Mesenchymal stem cell (in vitro differentiated cells and primary cell): ENCODE measurements at regions not wholly inside any gene's neighbourhood (a gene's known extent, or its start where the extent isn't known, plus 50 kb on each side); places are given as distances from the start of the nearest gene placed in this dataset.

Experiments used
- DNase-seq: peaks from one replicate; pipeline ENCODE4 v3.0.0-alpha.2; 2013
- H2AFZ ChIP-seq: one replicate; pipeline ENCODE4 v1.6.1; 2013; ENCODE audit warnings: low read depth, mild to moderate bottlenecking, control low read depth, inconsistent platforms, low read length, moderate library complexity
- H2AK5ac ChIP-seq: 2 replicates; pipeline ENCODE4 v1.6.1; 2013; ENCODE audit warnings: low read length, moderate library complexity, mild to moderate bottlenecking, inconsistent platforms; ENCODE audit not compliant: severe bottlenecking
- H2BK120ac ChIP-seq: one replicate; pipeline ENCODE4 v1.6.1; 2013; ENCODE audit warnings: low read depth, mild to moderate bottlenecking, inconsistent platforms, low read length, moderate library complexity
- H2BK12ac ChIP-seq, 2 experiments: one replicate each; pipeline ENCODE4 v1.6.1; 2013; ENCODE audit warnings: inconsistent platforms in 2 of 2, low read length in 2 of 2, mild to moderate bottlenecking in 2 of 2, moderate library complexity in 2 of 2, control low read depth in 1 of 2
- H2BK15ac ChIP-seq: one replicate; pipeline ENCODE4 v1.6.1; 2013; ENCODE audit warnings: mild to moderate bottlenecking, low read depth, inconsistent platforms; ENCODE audit not compliant: poor library complexity, severe bottlenecking
- H2BK5ac ChIP-seq: 2 replicates; pipeline ENCODE4 v1.6.1; 2013; ENCODE audit warnings: low read depth, mild to moderate bottlenecking, low read length, control low read depth, inconsistent platforms; ENCODE audit not compliant: poor library complexity, severe bottlenecking
- H3K14ac ChIP-seq, 2 experiments: one replicate each; pipeline ENCODE4 v1.6.1; 2013; ENCODE audit warnings: inconsistent platforms in 2 of 2, low read length in 2 of 2, control low read depth in 1 of 2, mild to moderate bottlenecking in 1 of 2, moderate library complexity in 1 of 2
- H3K18ac ChIP-seq, 2 experiments: one replicate each; pipeline ENCODE4 v1.6.1; 2013; ENCODE audit warnings: inconsistent platforms in 2 of 2, low read length in 2 of 2, control low read depth in 1 of 2, low read depth in 1 of 2, mild to moderate bottlenecking in 1 of 2
- H3K23ac ChIP-seq, 2 experiments: one replicate each; pipeline ENCODE4 v1.6.1; 2013; ENCODE audit warnings: inconsistent platforms in 2 of 2, low read length in 2 of 2, mild to moderate bottlenecking in 2 of 2, moderate library complexity in 2 of 2, control low read depth in 1 of 2
- H3K27ac ChIP-seq: 2 replicates; pipeline ENCODE4 v1.5.1; 2013; ENCODE audit warnings: mild to moderate bottlenecking, moderate library complexity, low read length, control low read depth, inconsistent platforms; ENCODE audit not compliant: poor library complexity, severe bottlenecking
- H3K27me3 ChIP-seq, 2 experiments: 2 replicates each; pipeline versions ENCODE4 v1.6.1 to v1.7.0; 2013; ENCODE audit warnings: low read length in 2 of 2, mild to moderate bottlenecking in 2 of 2, moderate library complexity in 2 of 2, control low read depth in 1 of 2, inconsistent platforms in 1 of 2; ENCODE audit not compliant: control insufficient read depth in 1 of 2, insufficient read depth in 1 of 2
- H3K36me3 ChIP-seq, 2 experiments: 2 replicates each; pipeline versions ENCODE4 v1.6.1 to v1.7.0; 2013; ENCODE audit warnings: low read length in 2 of 2, control low read depth in 1 of 2, inconsistent platforms in 1 of 2, low read depth in 1 of 2, mild to moderate bottlenecking in 1 of 2; ENCODE audit not compliant: insufficient read depth in 2 of 2, control insufficient read depth in 1 of 2
- H3K4ac ChIP-seq, 2 experiments: one replicate each; pipeline ENCODE4 v1.6.1; 2013; ENCODE audit warnings: inconsistent platforms in 2 of 2, low read length in 2 of 2, mild to moderate bottlenecking in 2 of 2, moderate library complexity in 2 of 2, control low read depth in 1 of 2, low read depth in 1 of 2
- H3K4me1 ChIP-seq: 2 replicates; pipeline ENCODE4 v1.6.1; 2013; ENCODE audit warnings: low read depth, low read length, control low read depth; ENCODE audit not compliant: control insufficient read depth, insufficient read depth
- H3K4me2 ChIP-seq: 2 replicates; pipeline ENCODE4 v1.6.1; 2013; ENCODE audit warnings: low read length, mild to moderate bottlenecking, inconsistent platforms; ENCODE audit not compliant: poor library complexity, severe bottlenecking
- H3K4me3 ChIP-seq, 2 experiments: 2 replicates each; pipeline versions ENCODE4 v1.5.1 to v1.7.0; 2013; ENCODE audit warnings: low read length in 2 of 2, mild to moderate bottlenecking in 2 of 2, control low read depth in 1 of 2, low read depth in 1 of 2; ENCODE audit not compliant: insufficient read depth in 1 of 2
- H3K79me1 ChIP-seq: replicated peaks from 2 replicates; pipeline ENCODE4 v1.6.1; 2013; ENCODE audit warnings: mild to moderate bottlenecking, control low read depth, low read length, inconsistent platforms; ENCODE audit not compliant: poor library complexity, severe bottlenecking
- H3K9ac ChIP-seq: 2 replicates; pipeline ENCODE4 v1.7.0; 2013; ENCODE audit warnings: mild to moderate bottlenecking, low read length, moderate library complexity
- H3K9me3 ChIP-seq: 2 replicates; pipeline ENCODE4 v1.7.0; 2013; ENCODE audit warnings: mild to moderate bottlenecking, low read length; ENCODE audit not compliant: control insufficient read depth
- H4K8ac ChIP-seq: one replicate; pipeline ENCODE4 v1.6.1; 2013; ENCODE audit warnings: inconsistent platforms, mild to moderate bottlenecking, low read length, moderate library complexity
- H4K91ac ChIP-seq: one replicate; pipeline ENCODE4 v1.6.1; 2013; ENCODE audit warnings: mild to moderate bottlenecking, low read length, inconsistent platforms
- whole genome bisulfite sequencing: methylation state at CpG from one replicate; pipeline ENCODE4 v1.1.7; 2013; ENCODE audit warnings: mixed read lengths; 5-methylcytosine and 5-hydroxymethylcytosine counted together

DNA sequence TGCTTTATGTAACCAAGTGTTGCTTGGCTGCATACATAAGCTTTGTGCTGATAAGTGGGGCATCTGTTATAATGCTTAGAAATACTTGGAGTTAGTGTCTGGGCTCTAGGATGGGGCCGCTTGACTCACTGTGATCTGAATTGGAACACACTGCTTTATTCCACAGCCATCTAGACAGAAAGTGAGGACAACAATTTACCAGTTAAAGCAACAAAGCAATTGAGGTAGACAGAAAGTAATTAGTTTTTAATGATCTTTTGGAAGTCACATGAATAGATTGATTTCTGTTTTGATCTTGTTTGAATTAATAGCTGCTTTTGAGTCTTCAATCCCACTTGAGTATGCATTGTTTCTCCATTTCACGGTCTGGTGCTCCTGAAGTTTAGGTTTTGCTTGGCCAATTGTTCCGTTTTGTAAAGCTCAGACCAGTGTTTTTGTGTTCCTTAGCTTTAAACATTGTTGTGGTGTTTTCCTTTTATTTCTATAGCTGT, 157.5 kb downstream of the TRMT11 start:
- Histone ChIP-seq H4K8ac (no peak overlapping the region), H2AFZ (no peak overlapping the region), H3K23ac (no peak overlapping the region), H3K9ac (no peak overlapping the region), H3K14ac (no peak overlapping the region), H3K27ac (no peak overlapping the region), H4K91ac (no peak overlapping the region), H2BK12ac (no peak overlapping the region), H3K9me3 (peaks cover 12% of the 10 kb centered on the region), H2AK5ac (no peak overlapping the region), H3K36me3 (no peaks in the 10 kb centered on the region), H2BK15ac (no peak overlapping the region), H2BK5ac (no peak overlapping the region), H3K4me1 (no peaks in the 10 kb centered on the region), H3K79me1 (no peaks in the 10 kb centered on the region), H3K4me3 (no peak overlapping the region), H3K4ac (no peak overlapping the region), H3K18ac (no peak overlapping the region), H2BK120ac (no peak overlapping the region), H3K4me2 (no peak overlapping the region), H3K27me3 (no peaks in the 10 kb centered on the region)
- no peak for DNase-seq
- WGBS: 90% methylated on average over 3 of the region's 3 CpGs

DNA sequence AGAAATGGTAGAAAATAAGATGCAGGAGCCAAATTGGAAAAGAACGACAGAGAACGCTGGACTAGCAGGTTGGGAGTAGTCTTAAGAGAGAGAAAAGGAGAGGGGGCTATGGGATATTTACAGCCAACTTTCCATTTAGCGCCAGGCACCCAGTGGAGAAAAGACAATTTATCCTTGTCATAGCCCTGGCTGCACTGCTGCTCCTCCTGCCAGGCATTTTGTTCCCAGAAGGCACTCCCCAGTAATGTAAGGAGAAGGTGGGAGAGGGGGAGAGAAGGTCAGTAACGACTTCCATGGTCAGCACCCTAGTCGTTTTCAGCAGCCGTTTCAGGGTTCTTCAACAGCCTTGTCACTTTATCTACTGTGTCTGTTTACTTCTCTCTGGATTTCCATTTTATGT, 159.0 kb downstream of the TRMT11 start:
- H3K9me3 ChIP-seq: peaks cover 2% of the 10 kb centered on the region
- H3K4me2 ChIP-seq: no peak overlapping the region
- H3K9ac ChIP-seq: no peak overlapping the region
- no peak for DNase-seq
- no peak overlapping the region for H2AFZ ChIP-seq
- H4K8ac ChIP-seq: peak overlapping the region; percentile 17
- H3K4me3 ChIP-seq: no peak overlapping the region
- H3K4ac ChIP-seq: no peak overlapping the region
- 85% methylated on average over 5 of the region's 6 CpGs for WGBS
- no peak overlapping the region for H3K18ac ChIP-seq
- no peak overlapping the region for H3K27ac ChIP-seq
- no peaks in the 10 kb centered on the region for H3K36me3 ChIP-seq
- H2BK120ac ChIP-seq: no peak overlapping the region
- no peak overlapping the region for H2BK15ac ChIP-seq
- H3K79me1 ChIP-seq: no peaks in the 10 kb centered on the region
- H3K14ac ChIP-seq: no peak overlapping the region
- H2AK5ac ChIP-seq: no peak overlapping the region
- no peaks in the 10 kb centered on the region for H3K4me1 ChIP-seq
- no peak overlapping the region for H3K23ac ChIP-seq
- no peaks in the 10 kb centered on the region for H3K27me3 ChIP-seq
- no peak overlapping the region for H4K91ac ChIP-seq
- H2BK12ac ChIP-seq: no peak overlapping the region
- H2BK5ac ChIP-seq: no peak overlapping the region

DNA sequence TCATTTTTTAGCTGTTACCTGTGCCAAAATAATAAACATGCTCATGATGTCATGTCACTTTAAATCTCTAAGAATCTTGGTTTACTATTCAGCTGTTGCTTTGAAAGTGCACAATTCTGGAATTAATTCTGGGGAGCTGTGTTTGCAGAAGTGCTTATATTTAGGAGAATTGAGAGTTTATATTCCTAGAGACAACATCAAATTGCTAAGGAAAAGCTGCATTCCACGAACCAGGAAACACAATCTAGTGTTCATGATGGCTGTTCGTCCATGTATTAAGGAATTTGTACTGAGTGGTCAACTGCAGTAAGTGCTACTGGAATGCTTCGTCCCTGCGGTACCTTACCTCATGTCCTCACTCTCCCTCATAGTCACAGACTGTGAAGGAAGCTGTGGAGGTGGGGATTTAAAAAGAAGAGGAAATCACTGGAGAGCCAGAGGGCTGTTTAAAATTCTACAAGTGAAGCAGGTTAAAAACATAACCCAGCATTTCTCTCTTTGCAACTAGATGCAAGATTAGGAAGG, 161.0 kb downstream of the TRMT11 start:
- Histone ChIP-seq H4K8ac (no peak overlapping the region), H3K4me1 (no peaks in the 10 kb centered on the region), H3K9me3 (no peaks in the 10 kb centered on the region), H3K27ac (no peak overlapping the region), H3K36me3 (no peaks in the 10 kb centered on the region), H3K14ac (no peak overlapping the region), H3K79me1 (no peaks in the 10 kb centered on the region), H2BK15ac (no peak overlapping the region), H3K4ac (no peak overlapping the region), H3K9ac (no peak overlapping the region), H2BK12ac (no peak overlapping the region), H3K18ac (no peak overlapping the region), H2AFZ (no peak overlapping the region), H4K91ac (no peak overlapping the region), H3K27me3 (no peaks in the 10 kb centered on the region), H3K23ac (no peak overlapping the region), H3K4me3 (no peak overlapping the region), H2BK5ac (no peak overlapping the region), H2BK120ac (no peak overlapping the region), H2AK5ac (no peak overlapping the region), H3K4me2 (no peak overlapping the region)
- WGBS: 75% methylated on average over 2 of the region's 4 CpGs
- DNase-seq: no peak

DNA sequence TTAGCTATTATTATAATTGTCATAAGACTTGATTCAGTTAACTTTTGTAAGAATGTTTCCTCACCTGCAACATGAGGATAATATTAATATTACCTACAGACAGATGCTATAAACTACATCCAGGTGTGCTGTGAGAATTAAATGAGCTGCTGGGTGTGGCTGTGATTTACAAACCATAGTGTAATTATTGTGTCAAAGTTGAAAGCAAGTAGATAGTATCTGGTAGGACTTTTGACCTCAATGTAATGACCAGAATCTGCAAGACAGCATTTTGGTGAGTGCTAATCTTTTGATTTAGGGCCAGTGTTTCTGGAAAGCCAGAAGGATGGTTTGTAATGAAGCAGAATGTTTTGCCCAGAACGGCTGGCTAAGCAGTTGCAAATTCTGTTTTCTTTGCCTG, 162.5 kb downstream of the TRMT11 start:
- Histone ChIP-seq H3K4me3 (no peak overlapping the region), H4K91ac (no peak overlapping the region), H3K27me3 (no peaks in the 10 kb centered on the region), H3K4me2 (no peak overlapping the region), H4K8ac (no peak overlapping the region), H2BK12ac (no peak overlapping the region), H3K4me1 (no peaks in the 10 kb centered on the region), H2BK15ac (no peak overlapping the region), H3K79me1 (no peaks in the 10 kb centered on the region), H3K23ac (no peak overlapping the region), H2AFZ (no peak overlapping the region), H3K14ac (no peak overlapping the region), H3K27ac (no peak overlapping the region), H3K9me3 (no peaks in the 10 kb centered on the region), H3K36me3 (no peaks in the 10 kb centered on the region), H3K4ac (no peak overlapping the region), H2AK5ac (no peak overlapping the region), H2BK120ac (no peak overlapping the region), H3K9ac (no peak overlapping the region), H3K18ac (no peak overlapping the region), H2BK5ac (no peak overlapping the region)
- no peak for DNase-seq
- 8% methylated on average over 1 of the region's 1 CpG for WGBS
